Activated B cell treated with CpG ODN at 0.5 μM for 24 hours (primary cell): ENCODE measurements at regions not wholly inside any gene's neighbourhood (a gene's known extent, or its start where the extent isn't known, plus 50 kb on each side); places are given as distances from the start of the nearest gene placed in this dataset.

Experiments used
- ATAC-seq: fragments of 200-7000 bp; cut with Tn5 transposase; one replicate; pipeline ENCODE4 v1.10.0; 2021; ENCODE audit warnings: low read depth, mild to moderate bottlenecking, moderate library complexity
- CTCF ChIA-PET: fragments of 350-600 bp; sonication (Branson Sonifier 250); formaldehyde crosslinking; loops from one replicate; lab custom pipeline; 2021; ENCODE audit warnings: antibody characterized with exemption; lab: Charles Lee
- POLR2A ChIA-PET: fragments of 350-600 bp; sonication (Branson Sonifier 250); formaldehyde crosslinking; loops from one replicate; lab custom pipeline; 2021; ENCODE audit warnings: antibody characterized with exemption; lab: Charles Lee
- DNase-seq: peaks from one replicate; pipeline ENCODE4 v3.0.0; 2022
- H3K27ac Mint-ChIP-seq: one replicate; pipeline ENCODE4 v1.8.0; 2020; ENCODE audit warnings: mixed read lengths
- H3K27me3 Mint-ChIP-seq: one replicate; pipeline ENCODE4 v1.8.0; 2021; ENCODE audit warnings: mixed read lengths
- H3K36me3 Mint-ChIP-seq: one replicate; pipeline ENCODE4 v1.8.0; 2021; ENCODE audit warnings: low read depth, mixed read lengths
- H3K4me1 Mint-ChIP-seq: one replicate; pipeline ENCODE4 v1.8.0; 2021; ENCODE audit warnings: mixed read lengths
- H3K4me3 Mint-ChIP-seq: one replicate; pipeline ENCODE4 v1.8.0; 2020; ENCODE audit warnings: mild to moderate bottlenecking, mixed read lengths
- H3K9me3 Mint-ChIP-seq: one replicate; pipeline ENCODE4 v1.8.0; 2020; ENCODE audit warnings: mixed read lengths
- intact Hi-C: fragments of 100-400 bp; cut with micrococcal nuclease; formaldehyde crosslinking; loops from one replicate; pipeline ENCODE4 v1.15.1; 2024
- TF ChIP-seq, protein P1 (sequence below): fragments of 200-600 bp; IDR thresholded peaks from one replicate; pipeline ENCODE4 v1.8.0; 2022; ENCODE audit warnings: antibody characterized with exemption, mild to moderate bottlenecking

DNA sequence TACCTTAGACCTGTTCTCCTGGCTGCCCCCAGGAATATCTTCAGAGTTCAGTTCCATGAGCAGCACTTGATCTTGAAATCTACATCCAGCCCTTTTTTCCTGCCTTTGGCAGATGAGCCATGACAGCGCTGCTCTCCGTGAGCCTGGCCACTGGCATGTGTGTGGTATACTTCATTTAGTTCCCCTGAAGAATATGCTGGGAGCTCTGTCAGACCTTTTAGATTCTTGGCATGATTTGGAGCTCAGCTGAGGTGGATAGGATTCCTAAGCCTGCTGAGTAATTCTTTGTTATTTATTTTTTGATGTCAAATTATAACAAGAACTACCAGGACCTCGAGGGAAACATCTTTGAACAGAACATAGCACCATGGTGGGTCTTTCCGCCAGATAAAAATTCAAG, 121.7 kb downstream of the EDEM1 start:
- DNase-seq: no peak
- Mint-ChIP-seq H3K27me3 (peaks cover 2% of the 10 kb centered on the region), H3K4me1 (peaks cover 4% of the 10 kb centered on the region), H3K36me3 (no peaks in the 10 kb centered on the region), H3K4me3 (no peak overlapping the region), H3K27ac (no peak overlapping the region), H3K9me3 (no peaks in the 10 kb centered on the region)
- POLR2A ChIA-PET: no interaction called here
- intact Hi-C loops: loop anchor here (10.0 kb wide), 1 partner anchor 426 kb away; no protein-coding TSS in a partner anchor
- ATAC-seq: no peak
- CTCF ChIA-PET: no interaction called here
- TF ChIP-seq, protein P1, sequence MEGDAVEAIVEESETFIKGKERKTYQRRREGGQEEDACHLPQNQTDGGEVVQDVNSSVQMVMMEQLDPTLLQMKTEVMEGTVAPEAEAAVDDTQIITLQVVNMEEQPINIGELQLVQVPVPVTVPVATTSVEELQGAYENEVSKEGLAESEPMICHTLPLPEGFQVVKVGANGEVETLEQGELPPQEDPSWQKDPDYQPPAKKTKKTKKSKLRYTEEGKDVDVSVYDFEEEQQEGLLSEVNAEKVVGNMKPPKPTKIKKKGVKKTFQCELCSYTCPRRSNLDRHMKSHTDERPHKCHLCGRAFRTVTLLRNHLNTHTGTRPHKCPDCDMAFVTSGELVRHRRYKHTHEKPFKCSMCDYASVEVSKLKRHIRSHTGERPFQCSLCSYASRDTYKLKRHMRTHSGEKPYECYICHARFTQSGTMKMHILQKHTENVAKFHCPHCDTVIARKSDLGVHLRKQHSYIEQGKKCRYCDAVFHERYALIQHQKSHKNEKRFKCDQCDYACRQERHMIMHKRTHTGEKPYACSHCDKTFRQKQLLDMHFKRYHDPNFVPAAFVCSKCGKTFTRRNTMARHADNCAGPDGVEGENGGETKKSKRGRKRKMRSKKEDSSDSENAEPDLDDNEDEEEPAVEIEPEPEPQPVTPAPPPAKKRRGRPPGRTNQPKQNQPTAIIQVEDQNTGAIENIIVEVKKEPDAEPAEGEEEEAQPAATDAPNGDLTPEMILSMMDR: no peak

DNA sequence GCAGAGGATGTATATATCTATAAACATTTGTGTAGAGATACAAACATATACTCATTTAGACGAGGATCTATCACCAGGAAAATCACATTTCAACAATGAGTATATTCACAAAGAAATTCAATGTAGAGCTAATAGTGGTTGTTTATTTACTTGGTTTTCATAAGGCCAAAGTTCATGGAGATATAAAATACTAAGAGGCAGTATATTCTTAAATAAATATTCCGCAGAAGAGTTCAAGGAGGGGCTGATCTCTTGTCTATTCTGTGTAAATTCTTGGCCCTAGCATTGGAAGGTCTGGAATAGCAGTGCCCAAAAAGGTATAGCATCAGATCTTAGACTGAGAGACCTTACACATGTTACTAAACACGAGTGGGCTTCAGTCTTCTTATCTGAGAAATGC, 122.1 kb downstream of the EDEM1 start:
- intact Hi-C loops: loop anchor here (10.0 kb wide), 1 partner anchor 425 kb away; no protein-coding TSS in a partner anchor

DNA sequence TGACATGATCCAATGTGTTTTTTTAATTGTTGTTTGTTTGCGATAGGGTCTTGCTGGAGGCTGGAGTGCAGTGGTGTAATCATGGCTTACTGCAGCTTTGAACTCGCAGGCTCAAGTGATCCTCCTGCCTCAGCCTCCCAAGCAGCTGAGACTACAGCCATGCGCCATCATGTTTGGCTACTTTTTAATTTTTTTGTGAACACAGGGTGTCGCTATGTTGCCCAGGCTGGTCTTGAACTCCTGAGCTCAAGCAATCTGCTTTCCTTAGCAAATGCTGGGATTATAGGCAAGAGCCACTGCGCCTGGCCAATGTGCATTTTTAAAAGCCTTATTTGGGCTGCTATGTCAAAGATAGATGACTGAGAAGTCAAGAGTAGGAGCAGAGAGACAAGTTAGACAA, 123.0 kb downstream of the EDEM1 start:
- ChIA-PET POLR2A (no interaction called here), CTCF (no interaction called here)
- Mint-ChIP-seq H3K36me3 (no peaks in the 10 kb centered on the region), H3K4me3 (no peak overlapping the region), H3K4me1 (peaks cover under 1% of the 10 kb centered on the region), H3K27ac (no peak overlapping the region), H3K9me3 (no peaks in the 10 kb centered on the region), H3K27me3 (peaks cover 2% of the 10 kb centered on the region)
- ATAC-seq (no peak), DNase-seq (no peak)
- intact Hi-C loops: no loop called here
- TF ChIP-seq, protein P1: no peak

More for the DNA sequence above, 122.1 kb downstream of the EDEM1 start:
- H3K4me3 Mint-ChIP-seq: no peak overlapping the region
- H3K27ac Mint-ChIP-seq: no peak overlapping the region
- peaks cover 4% of the 10 kb centered on the region for H3K4me1 Mint-ChIP-seq
- no peak for DNase-seq
- H3K27me3 Mint-ChIP-seq: peaks cover 2% of the 10 kb centered on the region
- no peaks in the 10 kb centered on the region for H3K36me3 Mint-ChIP-seq
- ChIA-PET POLR2A (no interaction called here), CTCF (no interaction called here)
- no peaks in the 10 kb centered on the region for H3K9me3 Mint-ChIP-seq
- TF ChIP-seq, protein P1: no peak
- ATAC-seq: no peak

DNA sequence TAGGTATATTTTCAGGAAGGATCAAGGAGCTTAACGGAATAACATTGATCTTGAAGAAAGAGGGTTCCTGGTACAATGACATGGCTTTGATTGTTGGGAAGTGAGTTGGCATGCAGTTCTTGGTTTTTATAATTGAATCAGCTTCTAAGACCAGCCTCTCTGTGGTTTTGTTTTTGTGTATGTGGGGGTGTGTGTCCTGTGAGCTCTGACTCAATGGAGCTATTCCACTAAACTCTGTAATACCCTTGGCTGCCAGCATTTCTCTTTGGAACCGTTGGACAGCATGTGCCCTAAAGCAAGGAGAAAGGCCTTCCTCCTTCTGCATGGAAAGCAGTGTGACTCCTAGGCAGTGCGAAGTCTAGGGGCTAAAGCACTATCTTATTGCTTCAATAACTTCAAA, 124.8 kb downstream of the EDEM1 start:
- Mint-ChIP-seq H3K9me3 (no peaks in the 10 kb centered on the region), H3K36me3 (no peaks in the 10 kb centered on the region), H3K27me3 (peaks cover 2% of the 10 kb centered on the region), H3K4me1 (no peaks in the 10 kb centered on the region), H3K27ac (no peak overlapping the region), H3K4me3 (no peak overlapping the region)
- ATAC-seq (no peak), DNase-seq (no peak)
- intact Hi-C loops: no loop called here
- ChIA-PET POLR2A (no interaction called here), CTCF (no interaction called here)
- TF ChIP-seq, protein P1: no peak

- H3K27me3 Mint-ChIP-seq: peaks cover 2% of the 10 kb centered on the region
- ChIA-PET CTCF (no interaction called here), POLR2A (no interaction called here)
- intact Hi-C loops: no loop called here
- TF ChIP-seq, protein P1: no peak
- ATAC-seq (no peak), DNase-seq (no peak)
- H3K27ac Mint-ChIP-seq: no peak overlapping the region
- H3K4me1 Mint-ChIP-seq: no peaks in the 10 kb centered on the region
- H3K4me3 Mint-ChIP-seq: no peak overlapping the region
- no peaks in the 10 kb centered on the region for H3K9me3 Mint-ChIP-seq
- H3K36me3 Mint-ChIP-seq: no peaks in the 10 kb centered on the region
These were observed 127.4 kb downstream of the EDEM1 start for GRCh38 chr3:5314897-5315296.
